Fibroblast of lung (primary cell): ENCODE measurements at regions not wholly inside any gene's neighbourhood (a gene's known extent, or its start where the extent isn't known, plus 50 kb on each side); places are given as distances from the start of the nearest gene placed in this dataset.

Experiments
- EZH2 ChIP-seq: IDR thresholded peaks from 2 replicates; pipeline ENCODE4 v1.5.1; 2012; ENCODE audit warnings: low read length, control low read depth, mild to moderate bottlenecking; ENCODE audit errors: missing control alignments
- TF ChIP-seq, protein P1 (sequence below), 2 donors: IDR thresholded peaks in 1 of 2; conservative IDR thresholded peaks in 1 of 2; 1 replicate in 1 of 2; 2 replicates in 1 of 2; pipeline ENCODE4 v1.5.1; 2011 to 2012; ENCODE audit warnings: low read length in 2 of 2, control low read depth in 1 of 2, inconsistent platforms in 1 of 2, low read depth in 1 of 2, mild to moderate bottlenecking in 1 of 2

DNA sequence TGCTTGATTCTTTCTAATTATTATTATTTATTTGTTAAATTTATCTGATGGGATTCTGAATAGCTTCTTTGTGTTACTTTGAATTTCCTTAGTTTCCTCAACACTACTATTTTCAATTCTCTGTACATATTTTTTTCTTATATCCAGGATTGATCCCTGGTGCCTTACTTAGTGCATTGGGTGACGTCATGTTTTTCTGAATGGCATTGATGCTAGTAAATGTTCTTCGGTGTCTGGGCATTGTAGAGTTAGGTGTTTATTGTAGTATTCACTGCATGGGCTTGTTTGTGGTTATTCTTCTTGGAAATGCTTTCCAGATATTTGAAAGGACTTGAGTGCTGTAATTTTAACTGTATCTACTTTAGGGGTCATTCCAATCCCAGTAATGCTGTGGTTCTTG lies 938.1 kb downstream of the FAM133A start:
- TF ChIP-seq, protein P1, sequence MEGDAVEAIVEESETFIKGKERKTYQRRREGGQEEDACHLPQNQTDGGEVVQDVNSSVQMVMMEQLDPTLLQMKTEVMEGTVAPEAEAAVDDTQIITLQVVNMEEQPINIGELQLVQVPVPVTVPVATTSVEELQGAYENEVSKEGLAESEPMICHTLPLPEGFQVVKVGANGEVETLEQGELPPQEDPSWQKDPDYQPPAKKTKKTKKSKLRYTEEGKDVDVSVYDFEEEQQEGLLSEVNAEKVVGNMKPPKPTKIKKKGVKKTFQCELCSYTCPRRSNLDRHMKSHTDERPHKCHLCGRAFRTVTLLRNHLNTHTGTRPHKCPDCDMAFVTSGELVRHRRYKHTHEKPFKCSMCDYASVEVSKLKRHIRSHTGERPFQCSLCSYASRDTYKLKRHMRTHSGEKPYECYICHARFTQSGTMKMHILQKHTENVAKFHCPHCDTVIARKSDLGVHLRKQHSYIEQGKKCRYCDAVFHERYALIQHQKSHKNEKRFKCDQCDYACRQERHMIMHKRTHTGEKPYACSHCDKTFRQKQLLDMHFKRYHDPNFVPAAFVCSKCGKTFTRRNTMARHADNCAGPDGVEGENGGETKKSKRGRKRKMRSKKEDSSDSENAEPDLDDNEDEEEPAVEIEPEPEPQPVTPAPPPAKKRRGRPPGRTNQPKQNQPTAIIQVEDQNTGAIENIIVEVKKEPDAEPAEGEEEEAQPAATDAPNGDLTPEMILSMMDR (conservative IDR thresholded peaks at IDR 0.05 in 1 of 2, IDR thresholded peaks at IDR 0.05 in 1 of 2; ENCODE audit: low read depth in 1 of 2, low read length in 2 of 2), result no peak
- no peak for TF ChIP-seq EZH2
